ENCODE measurements at regions not wholly inside any gene's neighbourhood (a gene's known extent, or its start where the extent isn't known, plus 50 kb on each side); places are given as distances from the start of the nearest gene placed in this dataset.

DNA sequence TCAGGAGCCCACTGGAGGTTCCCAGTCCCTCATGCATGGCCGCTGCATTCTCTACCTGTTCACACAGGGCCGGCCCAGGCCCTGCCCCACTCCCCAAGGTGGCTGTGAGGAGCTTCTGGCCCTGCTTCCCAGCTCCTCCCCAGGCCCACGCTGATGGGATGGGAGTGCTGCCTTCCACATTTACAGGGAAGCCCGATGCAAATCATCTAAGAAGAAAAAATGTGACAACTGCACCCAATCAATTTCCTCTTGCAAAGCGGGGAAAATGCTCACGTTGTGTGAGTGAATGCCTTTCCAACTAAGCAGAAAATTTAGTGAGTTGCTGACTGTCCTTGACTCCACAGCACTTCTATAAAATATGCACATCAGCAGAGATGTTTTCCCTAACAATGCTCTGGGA, 485.8 kb upstream of the MGMT start:
- TF ChIP-seq EP300 (IDR thresholded peaks at IDR 0.05; ENCODE audit: low read depth in 2 of 2, low read length in 2 of 2) (no peak), EP300 (CRISPR knock-in tag; IDR thresholded peaks at IDR 0.05; ENCODE audit: borderline replicate concordance) (no peak), ZFP90 (CRISPR knock-in tag; IDR thresholded peaks at IDR 0.05; ENCODE audit: borderline replicate concordance) (no peak), ZNF816 (CRISPR knock-in tag; IDR thresholded peaks at IDR 0.05; ENCODE audit: borderline replicate concordance) (no peak)

Data from HepG2 (cell line).